Ammon's horn (tissue), 1 donor: ENCODE measurements at regions not wholly inside any gene's neighbourhood (a gene's known extent, or its start where the extent isn't known, plus 50 kb on each side); places are given as distances from the start of the nearest gene placed in this dataset.
A peak's percentile ranks its signal among the peaks of the same experiment; 100 is the strongest.

ENCODE experiments used
- DNase-seq: peaks from one replicate; pipeline ENCODE4 v3.0.0-alpha.2; 2016; ENCODE audit warnings: low spot score

DNA sequence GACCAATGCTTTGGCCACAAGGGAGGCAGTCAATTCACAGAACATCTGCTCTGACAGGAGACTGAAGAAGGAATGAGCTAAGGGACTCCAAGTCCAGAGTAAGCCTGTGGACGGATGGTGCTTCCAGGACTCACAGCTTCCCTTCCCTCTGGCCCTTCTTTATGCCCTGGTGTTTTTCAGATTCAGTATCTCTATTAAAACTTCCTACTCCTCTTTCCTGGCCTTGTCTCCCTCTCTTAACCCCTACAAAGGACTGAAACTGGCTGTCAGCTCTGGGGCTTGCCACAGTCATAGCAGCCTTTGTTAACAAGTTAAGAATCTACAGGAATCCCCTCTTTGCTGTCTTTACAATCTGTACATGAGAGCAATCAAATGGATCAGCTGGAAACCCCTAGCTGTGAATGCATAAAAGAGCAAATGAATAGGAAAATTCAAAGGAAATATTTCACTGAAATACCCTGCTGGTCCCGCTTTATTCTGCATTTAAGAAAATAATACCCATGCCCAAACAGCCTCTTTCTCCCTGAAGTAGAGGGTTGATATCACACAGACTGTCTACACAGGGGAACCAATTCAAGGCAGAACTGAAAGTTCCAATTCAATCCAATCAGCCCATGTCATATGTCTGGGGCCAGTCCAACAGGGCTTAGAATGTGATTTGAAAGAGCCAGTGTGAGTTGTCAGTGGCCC lies 192.3 kb downstream of the MZT1 start:
- DNase-seq, result no peak

DNA sequence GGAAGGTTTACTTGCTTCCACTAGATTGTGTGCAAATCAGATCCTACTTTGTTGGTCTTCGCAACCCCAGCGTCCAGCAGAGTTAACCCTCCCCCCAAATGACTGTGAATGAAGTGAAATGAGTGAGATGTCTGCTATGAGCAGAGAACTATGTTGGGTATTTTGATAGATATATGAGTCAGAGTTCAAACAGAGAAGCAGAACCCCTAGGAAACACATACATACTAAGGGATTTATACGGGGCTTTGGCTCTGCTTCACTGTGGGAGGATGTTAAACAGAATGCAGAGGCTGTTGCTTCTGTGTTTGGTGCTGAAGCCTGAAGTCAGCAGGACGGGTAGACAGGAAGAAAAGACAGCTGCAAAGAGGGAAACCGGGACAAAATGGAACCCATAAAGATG lies 197.0 kb downstream of the MZT1 start:
- no peak for DNase-seq

DNA sequence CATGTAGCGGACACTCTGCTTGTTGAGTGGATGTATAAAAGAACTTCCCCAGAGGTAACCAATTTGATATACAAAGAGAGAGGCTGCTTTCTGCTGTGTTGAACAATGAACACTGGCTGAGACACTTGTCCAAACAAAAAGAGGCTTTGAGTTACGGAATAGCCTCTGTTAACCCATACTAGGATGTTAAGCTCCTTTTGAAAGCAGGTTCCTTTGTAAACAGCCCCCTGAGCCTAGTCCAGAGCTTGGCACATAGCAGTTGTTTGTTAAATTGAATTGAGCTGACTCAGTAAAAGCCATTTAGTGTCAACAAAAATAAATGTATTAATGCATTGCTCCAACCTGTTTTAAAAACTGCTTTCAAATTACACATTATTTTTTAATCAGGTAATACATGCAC lies 200.1 kb downstream of the MZT1 start:
- DNase-seq, result no peak

DNA sequence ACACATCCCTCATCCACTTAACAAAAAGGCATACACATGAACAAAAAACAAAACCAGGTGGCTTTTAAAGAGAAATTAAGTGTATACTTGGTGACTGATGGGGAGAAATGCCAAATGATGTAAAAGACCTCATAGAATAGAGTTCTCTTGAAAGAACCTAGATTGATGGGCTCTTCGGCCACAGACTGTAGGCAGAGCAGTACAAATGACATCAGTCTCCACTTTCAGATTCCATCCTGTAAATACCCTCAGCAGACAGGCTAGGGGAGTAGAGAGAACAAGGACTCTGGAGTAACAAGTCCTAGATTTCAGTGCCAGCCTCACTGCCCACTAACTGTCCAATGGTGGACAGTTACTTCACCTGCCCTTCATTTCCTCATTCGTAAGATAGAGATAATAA lies 203.8 kb downstream of the MZT1 start:
- DNase-seq, result no peak

DNA sequence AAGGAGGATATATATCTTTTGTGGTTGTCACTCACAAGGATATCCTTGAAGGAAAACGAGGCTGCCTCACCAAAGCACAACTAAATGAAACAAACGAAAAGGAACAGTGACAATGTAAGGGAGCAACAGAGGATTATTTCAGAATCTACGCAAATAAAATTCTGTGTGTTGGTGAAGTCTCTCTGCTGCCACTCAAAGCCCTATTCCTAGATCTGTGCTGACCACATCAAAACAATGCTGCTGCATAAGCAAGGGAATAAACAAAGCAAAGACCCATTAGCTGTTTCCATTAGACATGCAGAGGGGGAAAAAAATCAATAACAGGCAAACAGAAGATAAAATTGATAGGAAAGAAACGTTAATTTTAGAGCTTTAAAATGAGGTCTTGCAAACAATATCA lies 204.4 kb downstream of the MZT1 start:
- no peak for DNase-seq

DNA sequence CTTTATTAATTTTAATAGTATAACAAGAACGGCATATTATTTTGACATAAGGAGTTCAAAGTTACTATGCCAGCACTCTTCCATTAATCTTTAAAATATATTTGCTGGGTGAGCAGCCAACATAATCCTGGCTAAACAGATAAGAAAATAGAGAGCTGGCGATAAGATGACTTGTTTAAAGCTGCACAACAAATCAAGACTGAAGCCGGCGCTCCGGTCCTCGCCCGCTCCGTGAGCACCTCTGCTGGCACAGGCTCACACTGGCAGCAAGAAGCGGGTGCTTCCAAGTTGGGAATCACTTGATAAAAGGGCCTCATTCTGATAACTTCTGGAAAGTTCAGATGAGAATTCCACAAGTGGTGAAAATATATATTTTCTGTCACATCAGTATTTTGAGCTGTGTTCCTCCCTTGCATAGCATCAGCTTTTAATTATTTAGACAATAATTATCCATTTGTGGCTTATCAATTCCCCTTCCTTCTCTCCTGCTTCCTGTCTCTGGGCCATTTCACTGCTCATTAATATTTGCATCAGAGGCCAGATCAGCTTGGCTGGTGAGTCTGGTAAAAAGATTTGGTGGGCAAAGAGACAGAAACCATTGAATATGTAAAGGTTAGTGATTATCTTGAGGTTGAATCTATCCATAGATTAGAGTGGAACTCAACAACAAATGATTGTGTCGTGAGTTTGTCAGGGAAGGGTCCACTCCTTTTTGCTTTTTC lies 205.3 kb downstream of the MZT1 start:
- DNase-seq, result no peak

DNA sequence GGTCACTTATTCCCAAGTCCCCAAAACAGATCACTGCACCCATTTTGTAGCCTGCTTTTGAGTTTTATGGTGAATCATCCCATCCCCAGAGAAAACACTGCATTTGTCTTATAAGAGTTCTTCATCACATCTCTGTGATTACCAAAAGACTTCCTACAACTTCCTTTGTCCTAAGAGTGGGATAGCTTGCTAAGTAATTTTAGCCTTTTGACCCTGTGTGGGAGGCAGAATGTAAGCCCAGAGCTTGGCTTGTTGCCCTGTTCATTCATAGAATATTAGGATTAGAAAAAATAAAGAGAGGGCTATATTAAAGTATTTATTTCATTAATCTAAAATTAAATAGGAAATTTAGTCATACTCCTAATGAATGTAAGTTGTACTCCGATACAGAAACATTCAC lies 213.3 kb downstream of the MZT1 start:
- DNase-seq, result no peak

DNA sequence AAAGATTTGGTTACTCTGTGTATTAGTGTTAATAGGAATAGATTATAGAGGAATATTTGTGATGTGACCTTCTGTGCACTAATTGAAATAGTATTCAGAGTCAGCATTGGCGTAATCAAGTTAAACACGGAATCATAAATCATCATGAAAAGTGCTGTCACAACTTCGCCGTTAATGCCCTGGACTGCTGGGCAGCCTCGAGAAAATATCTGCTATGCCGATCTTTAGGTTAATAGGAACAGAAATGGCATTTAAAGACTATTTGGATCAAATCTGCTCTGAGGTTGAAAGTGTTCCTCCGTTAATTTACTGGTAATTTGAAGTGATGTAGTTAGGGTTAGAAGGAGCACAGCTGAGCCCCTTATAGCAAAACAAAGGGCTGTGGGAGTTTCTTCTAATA lies 219.0 kb downstream of the MZT1 start:
- DNase-seq, result no peak

DNA sequence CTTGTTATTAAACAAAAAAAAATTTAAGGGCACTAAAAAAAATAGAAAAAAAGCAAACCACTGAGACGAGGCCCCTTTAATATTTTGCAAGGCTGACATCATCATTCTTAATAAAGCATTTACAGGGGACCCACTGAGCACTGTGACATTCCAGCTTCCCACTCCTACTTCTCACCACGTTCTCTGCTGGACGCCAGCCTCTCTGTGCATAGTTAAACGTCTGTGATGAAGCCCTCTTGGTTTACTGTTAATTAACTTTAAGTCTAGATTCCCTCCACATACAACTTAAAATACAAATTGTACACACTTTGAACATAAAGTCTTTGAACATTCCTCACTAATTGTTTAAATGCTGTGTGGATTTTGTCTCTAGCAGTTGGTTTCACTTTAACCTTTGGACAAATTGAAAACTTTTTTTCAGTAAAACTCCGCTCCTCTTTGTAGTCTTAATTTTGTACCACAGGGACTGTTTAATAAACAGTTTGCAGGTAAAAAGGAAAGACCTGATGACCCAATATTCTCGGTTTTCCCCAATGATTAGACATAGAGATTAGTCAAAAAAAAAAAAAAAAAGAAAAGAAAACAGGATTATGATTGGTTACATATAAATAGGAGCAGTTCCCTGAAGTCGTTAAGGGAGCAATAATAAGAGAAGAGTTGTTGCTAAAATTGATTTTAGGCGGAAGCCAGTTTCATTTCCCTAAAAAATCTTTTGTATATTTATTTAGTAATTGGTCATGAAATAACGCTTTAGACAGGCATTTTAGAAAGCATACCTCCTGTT lies 219.8 kb downstream of the MZT1 start:
- no peak for DNase-seq

DNA sequence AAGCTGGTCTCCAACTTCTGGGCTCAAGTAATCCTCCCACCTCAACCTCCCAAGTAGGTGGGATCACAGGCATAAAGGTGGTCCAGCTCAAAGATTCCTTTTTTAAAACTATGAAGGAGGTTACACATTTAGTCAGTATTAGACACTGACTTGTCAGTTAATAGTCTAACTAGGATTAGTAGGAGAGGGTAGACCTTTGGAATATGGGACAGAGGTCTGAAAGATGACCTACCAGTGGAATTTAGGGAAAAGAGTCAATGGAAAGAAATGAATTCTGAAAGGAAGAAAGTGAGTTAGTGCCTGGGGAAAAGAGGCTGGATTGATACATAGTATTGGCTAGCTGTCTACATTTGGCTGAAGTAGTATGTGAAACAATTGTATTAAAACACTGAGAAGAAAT lies 220.7 kb downstream of the MZT1 start:
- DNase-seq, result no peak

DNA sequence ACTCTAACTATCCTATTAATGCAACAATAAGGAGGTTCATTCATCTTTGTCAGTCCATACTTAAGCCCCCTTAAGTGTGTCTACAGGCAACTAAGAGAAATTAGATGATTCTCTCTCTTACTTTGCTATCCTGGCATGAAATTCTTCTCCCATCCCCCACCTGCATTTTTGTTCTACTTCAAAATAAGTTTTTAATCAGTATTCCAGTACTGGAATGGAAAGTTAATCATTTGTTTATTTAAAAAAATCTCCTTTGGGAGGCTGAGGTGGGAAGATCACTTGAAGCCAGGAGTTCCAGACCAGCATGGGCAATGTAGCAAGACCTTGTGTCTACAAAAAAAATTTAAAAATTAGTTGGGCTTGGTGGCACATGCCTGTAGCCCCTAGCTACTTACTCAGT lies 222.1 kb downstream of the MZT1 start:
- no peak for DNase-seq

DNA sequence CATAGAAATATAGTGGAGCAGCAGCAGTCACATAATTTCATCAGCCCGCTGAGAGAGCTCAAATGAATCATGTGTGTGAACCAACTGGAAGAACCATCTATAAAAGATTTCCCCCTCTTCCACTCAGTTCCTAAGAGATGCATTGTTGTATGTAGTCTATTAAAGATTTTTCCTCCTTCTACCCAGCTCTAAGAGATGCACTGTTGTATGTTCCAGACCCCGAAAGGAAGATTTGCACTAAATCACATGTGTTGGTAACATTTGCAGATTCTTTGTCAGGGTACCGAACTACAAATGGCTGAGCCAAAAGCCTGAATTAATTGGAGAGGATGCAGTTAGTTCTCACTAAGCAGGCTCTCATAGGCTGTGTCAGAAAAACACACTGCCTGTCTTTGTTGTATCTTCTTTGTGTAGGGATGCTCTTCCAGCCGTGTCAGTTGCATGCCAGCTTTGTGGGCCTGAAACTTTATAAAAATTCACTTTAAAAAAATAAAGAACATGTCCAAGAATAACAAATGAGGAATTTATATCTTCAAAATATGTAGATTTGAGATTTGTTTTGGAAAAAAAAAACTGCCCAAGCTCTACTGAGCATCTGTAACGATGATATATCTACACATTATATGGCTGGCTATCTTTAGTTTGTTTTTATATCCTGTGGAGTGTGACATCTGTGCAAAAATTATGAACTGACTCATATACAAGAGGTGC lies 223.1 kb downstream of the MZT1 start:
- peak; percentile 7 for DNase-seq

DNA sequence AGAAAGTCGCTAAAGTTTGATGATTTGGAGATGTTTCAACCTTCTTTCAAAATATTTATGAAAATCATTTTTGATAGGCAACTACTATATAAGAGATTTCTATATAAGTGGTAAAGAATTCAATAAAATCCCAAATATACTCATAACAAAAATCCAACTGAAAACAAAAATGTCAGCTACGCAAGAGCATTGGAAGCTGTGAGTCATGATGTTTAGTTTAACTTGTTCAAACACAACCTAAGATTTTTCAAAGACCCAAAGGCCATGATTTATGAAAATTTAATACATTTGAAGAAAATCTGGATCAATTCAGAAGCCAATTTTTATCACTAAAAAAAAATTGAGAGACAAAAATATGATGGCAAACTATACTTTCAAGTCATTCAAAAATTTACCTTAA lies 226.6 kb downstream of the MZT1 start:
- no peak for DNase-seq

DNA sequence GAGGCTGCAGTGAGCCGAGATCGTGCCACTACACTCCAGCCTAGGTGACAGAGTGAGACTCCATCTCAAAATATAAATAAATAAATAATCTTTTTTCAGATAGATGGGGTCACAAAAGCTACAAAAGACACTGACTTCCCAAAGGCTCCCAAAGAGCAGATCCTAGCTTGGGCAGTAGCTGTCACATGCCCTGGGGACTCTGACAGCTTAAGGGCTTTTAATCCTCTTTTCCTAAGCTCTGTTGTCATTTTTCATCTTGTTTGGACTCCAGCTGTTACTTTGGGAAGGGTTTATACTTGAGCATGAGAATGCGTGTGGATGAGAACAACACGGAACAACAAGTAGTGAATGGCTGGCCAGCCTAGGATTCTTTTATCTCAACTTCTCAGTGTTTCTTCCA lies 231.7 kb downstream of the MZT1 start:
- no peak for DNase-seq

DNA sequence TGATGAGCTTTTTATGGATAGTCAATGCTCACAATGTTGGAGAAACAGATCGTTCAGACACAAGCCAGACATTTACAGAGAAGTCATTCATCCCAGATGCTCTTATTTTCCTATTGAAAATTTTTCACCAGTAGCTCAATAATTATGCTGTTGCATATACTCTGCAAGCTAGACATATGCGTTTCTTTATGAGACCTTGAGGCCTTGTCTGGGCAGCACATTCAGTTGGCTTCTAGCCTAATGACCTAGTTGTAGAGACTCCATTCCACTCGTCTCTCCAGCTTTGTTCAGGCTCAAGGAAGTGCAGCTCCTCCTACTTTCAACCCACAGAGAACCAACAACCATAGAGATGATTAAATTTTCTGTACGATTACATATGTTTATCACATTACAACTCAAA lies 237.7 kb downstream of the MZT1 start:
- DNase-seq, result no peak

DNA sequence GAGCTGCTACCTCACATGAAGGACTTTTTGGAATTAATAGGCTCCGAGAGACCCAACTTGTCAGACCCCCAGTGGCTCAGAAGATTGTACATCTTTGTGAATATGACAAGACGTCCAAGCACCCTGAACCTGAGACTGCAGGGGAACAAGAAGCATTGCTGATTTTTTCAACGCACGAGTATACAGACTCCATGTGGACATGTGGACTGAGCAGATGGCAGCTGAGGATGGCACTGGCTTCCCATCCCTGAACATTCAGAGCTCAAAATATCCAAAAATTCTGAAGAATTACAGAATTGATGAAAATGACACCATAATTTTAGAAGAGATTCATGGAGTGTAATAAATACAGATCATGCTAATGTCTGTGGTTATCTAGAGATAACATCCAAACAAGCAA lies 254.1 kb downstream of the MZT1 start:
- DNase-seq, result peak; percentile 63

DNA sequence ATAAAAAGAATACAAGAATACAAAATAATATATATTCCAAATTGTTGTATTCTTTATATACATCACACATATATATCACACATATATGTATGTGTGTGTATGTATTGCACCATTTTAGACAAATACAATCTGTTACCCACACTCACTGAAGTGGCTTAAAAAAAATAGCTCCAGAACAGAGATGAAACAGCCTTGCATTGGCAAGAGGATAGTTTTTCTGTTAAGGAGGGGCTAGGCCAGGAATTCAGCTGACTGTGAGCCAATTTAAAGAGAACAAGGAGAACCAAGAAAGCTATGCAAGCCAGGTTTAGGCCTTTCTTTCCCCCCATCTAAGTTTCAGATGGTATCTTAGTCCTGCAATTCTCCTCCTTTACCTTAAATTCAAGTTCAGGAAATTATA lies 257.5 kb downstream of the MZT1 start:
- DNase-seq, result no peak

DNA sequence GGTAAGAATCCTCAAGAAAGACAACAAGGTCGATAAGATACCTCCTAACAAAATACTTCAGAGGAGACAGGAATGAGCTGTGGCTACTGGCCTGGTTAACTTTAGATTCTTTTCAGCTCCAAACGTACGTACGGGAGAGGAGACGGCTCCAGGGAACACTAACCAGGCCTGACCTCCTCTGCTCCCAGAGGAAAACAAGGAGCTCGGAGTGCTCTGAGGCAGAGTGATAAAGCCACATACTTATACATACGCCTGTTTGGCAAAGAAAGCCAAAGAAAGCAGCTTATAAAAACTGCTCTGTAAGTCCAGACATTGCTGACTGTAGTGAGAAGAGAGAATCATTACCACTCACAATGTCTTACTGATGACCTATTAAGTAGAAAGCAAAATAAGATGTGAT lies 263.9 kb downstream of the MZT1 start:
- no peak for DNase-seq

DNA sequence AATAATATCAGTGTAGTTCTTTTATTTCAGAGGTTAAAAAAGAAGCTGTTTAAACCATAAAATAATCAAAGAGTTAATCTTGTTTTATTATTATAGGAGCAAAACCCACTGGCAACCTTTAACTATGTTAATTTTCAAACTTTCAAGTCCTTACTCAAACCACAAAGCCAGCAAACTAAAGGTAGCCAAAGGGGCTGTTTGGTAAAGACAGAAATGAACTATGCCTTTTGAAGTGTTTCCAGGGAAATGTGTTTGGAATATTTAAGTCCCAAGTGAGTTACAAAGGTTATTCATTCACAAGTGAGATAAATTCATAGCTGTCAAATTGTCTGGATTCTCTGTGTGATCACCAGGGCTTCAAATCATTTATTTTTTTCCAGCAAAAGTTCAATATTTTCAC lies 264.7 kb downstream of the MZT1 start:
- DNase-seq, result no peak

DNA sequence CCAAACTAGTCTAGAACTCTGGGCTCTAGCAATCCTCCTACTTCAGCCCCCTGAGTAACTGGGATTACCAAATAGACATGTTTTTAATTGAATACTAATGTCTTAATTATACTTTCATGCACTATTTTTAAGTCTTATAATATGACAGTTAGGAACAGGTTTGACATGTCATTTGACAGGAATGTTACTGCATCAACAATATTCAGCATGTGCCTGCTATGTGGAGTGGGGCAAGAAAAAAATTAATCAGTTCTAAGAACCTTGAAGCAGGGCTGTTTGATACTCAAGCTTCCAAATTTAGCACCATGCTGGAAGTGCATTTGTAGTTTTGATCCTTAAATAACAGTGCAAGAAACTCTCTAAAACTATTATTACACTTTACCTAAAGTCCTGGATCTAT lies 265.3 kb downstream of the MZT1 start:
- no peak for DNase-seq

DNA sequence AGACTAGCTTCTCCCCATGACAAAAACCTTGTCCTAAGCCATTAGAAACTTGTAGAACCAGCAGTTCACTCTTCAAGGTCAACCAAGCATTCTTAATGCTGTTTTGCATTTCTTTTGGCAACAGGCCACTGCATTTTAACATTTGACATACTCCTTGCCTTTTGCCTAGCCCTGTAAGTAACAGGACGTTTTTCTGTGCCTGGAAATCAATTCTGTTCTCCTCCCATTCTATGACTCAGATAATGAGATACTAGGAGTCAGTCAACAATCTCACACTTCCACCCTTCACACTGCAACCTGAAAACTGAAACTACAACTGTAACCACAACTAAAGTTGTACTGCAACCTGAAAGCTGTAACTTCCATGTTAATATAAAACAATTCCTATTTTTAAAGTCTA lies 268.7 kb downstream of the MZT1 start:
- no peak for DNase-seq

DNA sequence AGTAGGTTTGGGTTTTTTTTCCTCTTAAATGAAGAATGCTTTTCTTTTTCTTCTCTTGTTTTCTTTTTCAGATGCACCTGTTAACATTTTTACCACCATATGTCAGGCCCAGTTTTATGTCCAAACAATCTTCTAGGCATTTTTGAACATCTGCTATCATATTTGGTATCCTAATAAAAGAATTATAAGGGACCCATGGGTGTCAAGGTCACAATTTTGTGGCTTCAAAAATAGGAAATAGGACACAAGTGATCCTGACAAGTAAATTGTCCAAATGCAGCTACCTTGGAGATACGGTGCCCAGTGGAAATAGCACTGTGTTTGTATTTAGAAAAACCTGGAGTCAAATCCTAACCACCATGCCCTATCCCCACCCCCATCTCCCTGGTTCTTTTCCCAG lies 270.3 kb downstream of the MZT1 start:
- DNase-seq, result no peak

DNA sequence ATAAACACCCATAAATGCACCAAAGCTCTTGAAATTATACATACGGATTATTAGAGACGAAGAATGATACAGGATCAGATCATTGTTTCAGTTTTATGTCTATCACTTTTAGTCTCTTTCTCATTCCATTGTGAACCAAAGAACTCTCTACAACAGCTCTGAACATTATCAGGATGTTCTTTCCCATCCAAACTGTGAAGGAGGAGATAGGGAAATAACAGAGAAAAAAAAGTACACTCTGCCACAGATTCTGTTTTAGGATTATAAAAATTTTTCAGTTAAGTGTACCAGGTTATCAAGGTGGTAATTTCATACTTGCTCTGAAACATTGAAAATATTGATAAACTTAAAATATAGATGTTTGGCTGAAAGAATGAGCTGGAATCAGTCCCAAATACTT lies 270.9 kb downstream of the MZT1 start:
- no peak for DNase-seq
